Pulmonary artery endothelial cell (primary cell): ENCODE measurements at regions not wholly inside any gene's neighbourhood (a gene's known extent, or its start where the extent isn't known, plus 50 kb on each side); places are given as distances from the start of the nearest gene placed in this dataset.

ENCODE experiments used
- DNase-seq: peaks from one replicate; pipeline ENCODE4 v3.0.0-alpha.2; 2011; ENCODE audit warnings: low read depth, low spot score

DNA sequence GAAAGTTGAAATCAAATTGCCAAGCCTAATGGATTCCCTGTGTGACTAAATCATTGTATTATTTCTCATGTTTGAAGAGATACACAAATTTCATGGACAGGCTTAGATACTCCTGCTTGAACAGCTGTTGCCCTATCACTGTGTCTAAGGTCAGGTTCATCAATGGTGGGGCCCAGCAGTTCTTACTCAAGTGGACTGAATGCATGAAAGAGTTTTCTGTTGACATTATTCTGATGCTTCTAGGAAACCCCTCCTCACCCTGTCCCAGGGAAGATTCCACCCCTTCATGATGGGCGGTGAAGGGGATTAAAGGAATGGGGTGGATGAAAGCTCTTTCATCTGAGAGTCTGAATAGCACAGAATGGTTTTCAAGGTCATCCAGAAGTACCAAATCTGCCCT lies 148.8 kb downstream of the INO80D start:
- DNase-seq, result no peak

GRCh38 chr2:205936446-205936845 lies 149.5 kb downstream of the INO80D start:
- no peak for DNase-seq

DNA sequence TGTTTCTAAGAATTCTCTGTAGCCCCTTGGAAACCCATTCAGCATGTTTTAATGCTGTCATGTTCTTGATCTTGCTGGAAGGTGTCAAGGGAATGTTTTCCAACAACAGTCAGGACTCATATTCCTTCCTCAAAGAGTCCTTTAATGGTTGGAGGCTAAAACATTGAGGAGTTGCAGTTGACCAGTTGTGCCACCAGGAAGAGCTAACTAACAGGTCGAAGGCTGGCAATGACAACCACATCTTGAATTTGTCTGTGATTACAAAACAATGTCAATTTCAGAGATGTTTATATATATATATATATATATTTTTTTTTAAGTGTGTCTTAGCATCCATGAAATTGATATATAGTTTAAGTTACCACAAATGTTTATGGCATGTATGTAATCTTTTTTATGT lies 151.5 kb downstream of the INO80D start:
- no peak for DNase-seq

DNA sequence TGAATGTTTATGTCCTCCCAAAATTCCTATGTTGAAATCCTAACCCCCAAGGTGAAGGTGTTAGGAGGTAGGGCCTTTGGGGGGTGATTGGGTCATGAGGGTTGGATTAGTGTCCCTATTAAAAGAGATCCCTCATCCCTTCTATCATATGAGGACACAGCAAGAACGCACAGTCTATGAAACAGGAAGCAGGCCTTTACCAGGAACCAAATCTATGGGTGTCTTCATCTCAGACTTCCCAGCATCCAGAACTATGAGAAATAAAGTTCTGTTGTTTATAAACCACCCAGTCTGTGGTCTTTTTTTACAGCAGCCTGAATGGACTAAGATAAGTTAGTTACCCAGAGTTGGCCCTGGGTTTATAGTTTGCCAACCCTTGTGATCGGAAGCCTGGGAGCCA lies 153.1 kb downstream of the INO80D start:
- DNase-seq, result no peak

- DNase-seq, result no peak
Observed at GRCh38 chr2:205931388-205931787, 154.6 kb downstream of the INO80D start.

- peak; percentile 63 for DNase-seq
Observed at GRCh38 chr2:205930209-205930608, 155.8 kb downstream of the INO80D start.

GRCh38 chr2:205929246-205929942 lies 156.6 kb downstream of the INO80D start:
- no peak for DNase-seq

DNA sequence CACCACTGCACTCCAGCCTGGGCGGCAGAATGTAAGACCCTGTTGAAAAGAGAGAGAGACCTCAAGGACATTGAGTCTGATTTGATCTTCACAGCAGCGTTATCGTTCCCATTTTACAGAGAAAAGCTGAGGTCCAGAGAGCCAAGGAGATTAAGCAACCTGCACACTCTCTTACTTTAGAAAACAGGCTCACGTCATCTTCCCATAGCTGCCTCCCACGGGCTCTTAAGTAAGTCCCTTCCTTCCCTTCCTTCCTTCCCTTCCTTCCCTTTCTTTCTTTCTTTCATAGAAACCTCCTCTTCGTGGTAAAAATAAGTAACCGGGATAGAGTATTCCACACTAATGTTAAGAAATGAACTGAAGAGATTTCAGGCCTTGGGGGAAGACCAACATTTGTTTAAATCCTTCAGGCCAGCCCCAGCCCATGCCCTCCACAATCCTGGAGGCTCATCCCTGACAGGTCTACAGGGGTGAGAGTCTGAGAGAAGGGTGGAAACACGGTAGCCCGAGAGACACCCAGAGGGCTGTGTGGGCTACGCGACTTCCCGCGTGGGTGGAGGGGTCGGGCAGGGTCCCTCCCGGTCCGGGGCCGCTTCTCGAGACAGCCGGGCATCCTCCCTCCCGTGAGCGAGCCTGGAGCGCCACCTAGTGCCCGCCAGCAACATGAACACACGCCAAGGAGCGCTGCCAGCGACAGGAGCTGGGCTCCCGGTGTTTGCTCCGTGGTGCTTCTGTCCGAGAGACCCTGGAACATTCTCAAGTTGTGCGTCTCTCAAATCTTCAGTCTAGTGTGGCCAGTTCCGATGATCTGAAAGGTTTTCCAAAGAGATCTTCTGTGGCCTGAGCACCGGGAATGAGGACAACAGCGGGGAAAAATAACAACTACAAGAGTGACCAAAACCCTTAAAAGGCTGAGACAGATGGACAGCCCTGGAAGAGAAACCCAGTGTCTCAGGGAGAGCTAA lies 160.3 kb downstream of the INO80D start:
- peak; percentile 41 for DNase-seq

- DNase-seq, result no peak
Observed at GRCh38 chr2:205924676-205925075, 161.3 kb downstream of the INO80D start.

DNA sequence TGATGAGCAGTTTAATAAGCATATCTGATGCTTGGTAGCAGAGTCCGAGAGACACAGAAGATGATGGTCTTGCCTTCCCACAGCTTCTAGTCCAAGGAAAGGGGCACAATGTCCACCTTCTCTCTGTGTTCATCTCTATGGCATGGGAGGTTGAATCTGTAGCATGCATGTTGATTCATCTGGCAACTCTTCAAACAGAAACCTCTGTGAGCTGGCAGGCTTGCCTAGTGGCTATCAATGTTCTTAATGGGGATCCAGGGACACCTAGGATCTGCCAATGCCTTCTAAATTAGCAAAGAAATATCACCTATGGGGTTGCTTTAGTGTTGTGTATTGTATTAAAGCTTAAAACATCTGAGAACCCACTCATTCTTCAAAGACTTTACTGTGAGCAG lies 170.8 kb downstream of the INO80D start:
- DNase-seq, result no peak

GRCh38 chr2:205914213-205915129 lies 171.5 kb downstream of the INO80D start:
- DNase-seq, result no peak

DNA sequence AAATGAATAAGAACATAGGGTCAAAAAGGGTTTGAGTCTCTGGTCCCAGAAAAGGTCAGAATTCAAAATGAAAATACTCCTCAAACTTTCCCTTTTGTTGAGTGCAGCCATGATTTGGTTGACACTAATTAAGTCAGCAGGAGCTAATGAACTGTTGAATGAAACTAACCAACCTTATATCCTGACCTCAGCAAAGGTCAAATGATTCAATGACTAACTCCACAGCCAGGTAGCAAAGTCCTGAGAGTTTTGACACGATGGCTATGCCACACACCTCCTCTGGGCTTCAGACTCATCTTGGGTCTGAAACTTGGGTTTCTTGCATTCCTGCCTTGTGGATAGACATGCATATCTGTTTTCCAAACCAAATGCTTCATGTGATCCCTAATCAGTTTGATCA lies 172.3 kb downstream of the INO80D start:
- DNase-seq, result no peak

DNA sequence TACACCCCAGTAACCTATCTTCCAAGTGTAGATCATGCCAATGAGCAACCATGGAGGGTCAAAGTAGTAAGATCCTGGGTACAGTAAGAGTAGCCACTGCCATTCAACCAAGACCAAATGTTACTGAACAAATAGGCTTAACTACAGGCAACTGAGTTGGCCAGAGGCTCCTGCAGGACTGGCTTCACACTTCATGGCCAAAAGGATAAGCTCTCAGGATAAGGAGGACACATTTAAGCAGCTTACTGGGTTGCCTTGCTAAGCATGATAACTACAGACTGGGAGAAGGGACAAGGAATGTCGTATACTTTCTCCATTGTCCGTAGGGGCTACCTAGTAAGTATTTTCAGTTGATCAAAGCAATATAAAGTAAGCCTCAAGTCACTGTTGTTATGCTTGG lies 174.7 kb downstream of the INO80D start:
- DNase-seq, result no peak

DNA sequence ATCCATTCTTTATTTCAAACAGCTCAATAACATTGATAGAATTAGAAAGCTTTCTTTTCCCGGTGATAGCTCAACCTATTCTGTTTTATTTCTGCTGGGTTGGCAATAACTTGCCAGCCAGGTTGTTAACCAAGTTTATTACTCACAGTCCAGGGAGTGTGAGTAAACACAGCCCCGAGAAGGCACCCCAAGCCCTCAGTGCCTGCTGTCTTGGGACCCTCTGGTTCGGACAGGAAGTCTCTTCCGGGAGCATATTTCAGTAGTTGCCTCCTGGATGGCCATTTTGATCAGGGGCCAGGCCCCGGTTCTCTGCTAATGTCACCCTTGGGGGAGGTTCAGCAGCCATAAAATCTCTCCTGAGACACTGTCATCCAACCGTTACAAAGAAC lies 176.8 kb downstream of the INO80D start:
- DNase-seq, result no peak

- DNase-seq, result no peak
Observed at GRCh38 chr2:205908212-205909183, 177.5 kb downstream of the INO80D start.

- DNase-seq, result no peak
Observed at GRCh38 chr2:205906419-205906818, 179.6 kb downstream of the INO80D start.

GRCh38 chr2:205905576-205905975 lies 180.4 kb downstream of the INO80D start:
- DNase-seq, result no peak

DNA sequence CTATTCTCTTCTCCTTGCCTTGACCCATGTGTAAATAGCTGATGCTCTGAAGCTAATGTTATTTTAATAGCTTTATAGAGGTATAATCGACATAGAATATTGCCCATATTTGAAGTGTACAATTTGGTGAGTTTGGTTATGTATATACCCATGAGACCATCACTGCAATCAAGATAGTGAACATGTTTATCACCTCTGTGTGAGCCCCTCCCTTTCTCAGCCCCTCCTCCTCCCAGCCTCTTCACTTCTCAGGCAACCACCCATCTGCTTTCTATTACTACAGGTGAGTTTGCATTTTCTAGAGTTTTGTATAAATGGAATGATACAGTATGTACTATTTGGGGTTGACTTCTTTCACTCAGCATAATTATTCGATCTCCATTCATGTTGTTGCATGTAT lies 181.1 kb downstream of the INO80D start:
- DNase-seq, result no peak

DNA sequence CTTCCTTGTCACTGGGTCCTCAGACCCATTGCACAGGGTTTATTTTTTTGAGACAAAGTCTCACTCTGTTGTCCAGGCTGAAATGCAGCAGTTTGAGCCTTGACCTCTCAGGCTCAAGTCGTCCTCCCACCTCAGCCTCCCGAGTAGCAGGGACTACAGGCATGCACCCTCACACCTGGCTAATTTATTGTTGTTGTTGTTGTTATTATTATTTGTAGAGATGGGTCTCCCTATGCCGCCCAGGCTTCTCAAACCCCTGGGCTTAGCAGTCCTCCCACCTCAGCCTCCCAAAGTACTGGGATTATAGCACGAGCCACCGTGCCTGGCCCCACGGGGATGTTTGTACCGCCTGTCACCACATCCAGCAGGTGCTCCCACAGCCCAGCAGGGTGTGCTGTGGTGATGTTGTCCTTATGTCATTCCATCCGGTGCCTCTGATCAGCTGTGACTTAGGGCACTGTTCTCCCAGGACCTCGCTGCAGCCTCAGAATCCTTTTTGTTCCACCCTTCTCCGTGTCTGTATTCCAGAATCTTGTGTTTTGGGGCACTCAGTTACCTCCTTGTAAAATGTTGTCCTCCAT lies 182.3 kb downstream of the INO80D start:
- no peak for DNase-seq

- DNase-seq, result no peak
Observed at GRCh38 chr2:205902900-205903237, 183.1 kb downstream of the INO80D start.
